Esophagus squamous epithelium (tissue), 4 donors: ENCODE measurements at regions not wholly inside any gene's neighbourhood (a gene's known extent, or its start where the extent isn't known, plus 50 kb on each side); places are given as distances from the start of the nearest gene placed in this dataset.

Experiments used
- POLR2A ChIP-seq, 4 donors: fragments of 450-650 bp; IDR thresholded peaks; one replicate each; pipeline ENCODE4 v1.6.1; 2017; ENCODE audit warnings: antibody characterized with exemption in 4 of 4, mild to moderate bottlenecking in 4 of 4, moderate library complexity in 3 of 4
- TF ChIP-seq, protein P1 (sequence below), 6 experiments: fragments of 450-650 bp in 4 of 6; fragments of 200-600 bp in 2 of 6; sonication (generic) in 2 of 6; IDR thresholded peaks; one replicate each; pipeline ENCODE4 v1.5.1; 2016 to 2019; ENCODE audit warnings: antibody characterized with exemption in 6 of 6, mild to moderate bottlenecking in 4 of 6, moderate library complexity in 4 of 6

DNA sequence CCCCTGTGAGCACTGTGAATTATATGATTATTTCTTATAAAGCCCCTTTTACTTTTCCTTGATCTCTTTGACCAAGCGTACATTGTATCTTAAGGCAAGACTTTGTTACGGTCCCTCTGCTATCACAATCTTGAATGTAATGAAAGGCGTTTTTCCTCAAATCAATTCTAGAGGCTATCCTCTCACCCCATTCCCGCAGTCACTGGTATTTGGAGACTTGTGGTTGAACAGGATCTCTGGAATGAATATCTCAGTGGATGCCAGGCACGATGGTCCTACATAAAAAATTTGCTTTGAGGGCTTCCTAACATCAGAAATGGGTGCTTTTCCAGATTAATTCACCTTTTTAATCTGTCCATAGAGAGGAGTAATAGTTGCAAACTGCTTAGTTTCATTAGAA is 151.4 kb upstream of the PAPPA start:
- TF ChIP-seq, protein P1, sequence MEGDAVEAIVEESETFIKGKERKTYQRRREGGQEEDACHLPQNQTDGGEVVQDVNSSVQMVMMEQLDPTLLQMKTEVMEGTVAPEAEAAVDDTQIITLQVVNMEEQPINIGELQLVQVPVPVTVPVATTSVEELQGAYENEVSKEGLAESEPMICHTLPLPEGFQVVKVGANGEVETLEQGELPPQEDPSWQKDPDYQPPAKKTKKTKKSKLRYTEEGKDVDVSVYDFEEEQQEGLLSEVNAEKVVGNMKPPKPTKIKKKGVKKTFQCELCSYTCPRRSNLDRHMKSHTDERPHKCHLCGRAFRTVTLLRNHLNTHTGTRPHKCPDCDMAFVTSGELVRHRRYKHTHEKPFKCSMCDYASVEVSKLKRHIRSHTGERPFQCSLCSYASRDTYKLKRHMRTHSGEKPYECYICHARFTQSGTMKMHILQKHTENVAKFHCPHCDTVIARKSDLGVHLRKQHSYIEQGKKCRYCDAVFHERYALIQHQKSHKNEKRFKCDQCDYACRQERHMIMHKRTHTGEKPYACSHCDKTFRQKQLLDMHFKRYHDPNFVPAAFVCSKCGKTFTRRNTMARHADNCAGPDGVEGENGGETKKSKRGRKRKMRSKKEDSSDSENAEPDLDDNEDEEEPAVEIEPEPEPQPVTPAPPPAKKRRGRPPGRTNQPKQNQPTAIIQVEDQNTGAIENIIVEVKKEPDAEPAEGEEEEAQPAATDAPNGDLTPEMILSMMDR (IDR thresholded peaks at IDR 0.05): no peak
- no peak for TF ChIP-seq POLR2A (IDR thresholded peaks at IDR 0.05)
